HepG2 (cell line): ENCODE measurements at regions not wholly inside any gene's neighbourhood (a gene's known extent, or its start where the extent isn't known, plus 50 kb on each side); places are given as distances from the start of the nearest gene placed in this dataset.

Experiments used
- DMTF1 ChIP-seq: sonication (generic); formaldehyde crosslinking; IDR thresholded peaks from 2 replicates; pipeline ENCODE4 v1.4.0; 2020; ENCODE audit warnings: mild to moderate bottlenecking, missing genetic modification reagents
- FOSL2 ChIP-seq: sonication (generic); formaldehyde crosslinking; IDR thresholded peaks from 2 replicates; pipeline ENCODE4 v1.4.0; 2020; ENCODE audit warnings: missing genetic modification reagents
- ISL2 ChIP-seq: sonication (generic); formaldehyde crosslinking; IDR thresholded peaks from 2 replicates; pipeline ENCODE4 v1.5.0; 2020; ENCODE audit warnings: missing genetic modification reagents
- PHB2 ChIP-seq: fragments of 450-650 bp; IDR thresholded peaks from 2 replicates; pipeline ENCODE4 v1.6.1; 2018; ENCODE audit not compliant: partially characterized antibody
- PLSCR1 ChIP-seq: sonication (generic); formaldehyde crosslinking; IDR thresholded peaks from 2 replicates; pipeline ENCODE4 v1.5.0; 2020; ENCODE audit warnings: missing genetic modification reagents, mild to moderate bottlenecking, borderline replicate concordance
- PTBP1 ChIP-seq: fragments of 200-400 bp; formaldehyde crosslinking; IDR thresholded peaks from 2 replicates; pipeline ENCODE4 v1.6.1; 2018; ENCODE audit warnings: low read length, low read depth; ENCODE audit not compliant: poor library complexity, severe bottlenecking
- RARA ChIP-seq: IDR thresholded peaks from 2 replicates; pipeline ENCODE4 v1.6.1; 2016; ENCODE audit warnings: missing genetic modification reagents, missing compliant biosample characterization
- SOX13 ChIP-seq, 3 experiments: fragments of 450-650 bp in 1 of 3; sonication (generic) in 1 of 3; formaldehyde crosslinking in 1 of 3; IDR thresholded peaks in 2 of 3; conservative IDR thresholded peaks in 1 of 3; 2 replicates each; pipeline versions ENCODE4 v1.5.0 to v1.6.1; 2016 to 2020; ENCODE audit warnings: antibody characterized with exemption in 1 of 3, mild to moderate bottlenecking in 1 of 3, missing compliant biosample characterization in 1 of 3, missing genetic modification reagents in 1 of 3, moderate library complexity in 1 of 3
- TBL1XR1 ChIP-seq: fragments of 150-350 bp; IDR thresholded peaks from 2 replicates; pipeline ENCODE4 v1.6.1; 2014; ENCODE audit warnings: borderline replicate concordance, low read length; ENCODE audit not compliant: partially characterized antibody
- TCF7L2 ChIP-seq: IDR thresholded peaks from 2 replicates; pipeline ENCODE4 v1.6.1; 2011; ENCODE audit warnings: mild to moderate bottlenecking, low read depth, low read length, moderate library complexity
- TEAD2 ChIP-seq: sonication (generic); formaldehyde crosslinking; IDR thresholded peaks from 2 replicates; pipeline ENCODE4 v1.9.0; 2021; ENCODE audit warnings: missing genetic modification reagents
- TRIM22 ChIP-seq: fragments of 450-650 bp; IDR thresholded peaks from 2 replicates; pipeline ENCODE4 v1.6.1; 2017
- XBP1 ChIP-seq: sonication (generic); formaldehyde crosslinking; IDR thresholded peaks from 2 replicates; pipeline ENCODE4 v1.5.0; 2020; ENCODE audit warnings: missing genetic modification reagents
- ZGPAT ChIP-seq: IDR thresholded peaks from 2 replicates; pipeline ENCODE4 v1.6.1; 2016; ENCODE audit warnings: mild to moderate bottlenecking
- ZNF274 ChIP-seq: sonication (generic); formaldehyde crosslinking; IDR thresholded peaks from 2 replicates; pipeline ENCODE4 v1.5.1; 2020; ENCODE audit warnings: mild to moderate bottlenecking, missing genetic modification reagents
- ZNF547 ChIP-seq: sonication (generic); formaldehyde crosslinking; IDR thresholded peaks from 2 replicates; pipeline ENCODE4 v1.5.1; 2020; ENCODE audit warnings: mild to moderate bottlenecking, missing genetic modification reagents
- ZNF609 ChIP-seq: sonication (generic); formaldehyde crosslinking; IDR thresholded peaks from 2 replicates; pipeline ENCODE4 v1.4.0; 2020; ENCODE audit warnings: mild to moderate bottlenecking, missing genetic modification reagents, borderline replicate concordance
- ZNF639 ChIP-seq: conservative IDR thresholded peaks from 2 replicates; pipeline ENCODE4 v1.6.1; 2018; ENCODE audit warnings: missing genetic modification reagents
- ZNF878 ChIP-seq: sonication (generic); formaldehyde crosslinking; IDR thresholded peaks from 2 replicates; pipeline ENCODE4 v1.8.1; 2023; ENCODE audit warnings: mild to moderate bottlenecking, missing genetic modification reagents, moderate library complexity

- TF ChIP-seq ZNF609 (no peak), DMTF1 (CRISPR knock-in tag) (no peak), ZGPAT (CRISPR knock-in tag) (no peak), RARA (CRISPR knock-in tag) (peak; percentile 80), PTBP1 (no peak), XBP1 (CRISPR knock-in tag) (no peak), TBL1XR1 (no peak), ZNF274 (CRISPR knock-in tag) (no peak), PLSCR1 (CRISPR knock-in tag) (no peak), TEAD2 (CRISPR knock-in tag) (no peak), FOSL2 (CRISPR knock-in tag) (peak; percentile 84), ZNF639 (CRISPR knock-in tag) (no peak), SOX13 (IDR thresholded peaks at IDR 0.05) (no peak), SOX13 (CRISPR knock-in tag; conservative IDR thresholded peaks at IDR 0.05 in 1 of 2, IDR thresholded peaks at IDR 0.05 in 1 of 2) (no peak), ZNF878 (CRISPR knock-in tag) (no peak), TCF7L2 (no peak), TRIM22 (no peak), ZNF547 (CRISPR knock-in tag) (no peak), PHB2 (no peak), ISL2 (CRISPR knock-in tag) (no peak)
Observed at GRCh38 chr4:140256335-140256734, 102.4 kb upstream of the MAML3 start (continued).
